HG03342 (cell line): ENCODE measurements at regions not wholly inside any gene's neighbourhood (a gene's known extent, or its start where the extent isn't known, plus 50 kb on each side); places are given as distances from the start of the nearest gene placed in this dataset.

Experiments
- ATAC-seq: cut with Tn5 transposase; IDR thresholded peaks from one replicate; pipeline ENCODE4 v1.9.1; 2021; ENCODE audit warnings: mild to moderate bottlenecking, moderate library complexity; ENCODE audit not compliant: unreplicated experiment

- no peak for ATAC-seq
These were observed 78.0 kb downstream of the ZIC5 start for GRCh38 chr13:99893567-99893966.

- no peak for ATAC-seq
These were observed 78.6 kb downstream of the ZIC5 start for GRCh38 chr13:99892866-99893504.

- no peak for ATAC-seq
These were observed 79.4 kb downstream of the ZIC5 start for GRCh38 chr13:99892196-99892613.

GRCh38 chr13:99886706-99887105, 84.9 kb downstream of the ZIC5 start:
- no peak for ATAC-seq

- ATAC-seq = no peak
These were observed 86.7 kb downstream of the ZIC5 start for GRCh38 chr13:99884913-99885312.

- ATAC-seq = no peak
These were observed 87.8 kb downstream of the ZIC5 start for GRCh38 chr13:99883805-99884204.

- no peak for ATAC-seq
These were observed 92.5 kb downstream of the ZIC5 start for GRCh38 chr13:99878921-99879610.

- ATAC-seq = no peak
These were observed 94.9 kb downstream of the ZIC5 start for GRCh38 chr13:99876651-99877050.

GRCh38 chr13:99875391-99875790, 96.2 kb downstream of the ZIC5 start:
- no peak for ATAC-seq

- ATAC-seq = no peak
These were observed 97.6 kb downstream of the ZIC5 start for GRCh38 chr13:99873832-99874430.

- ATAC-seq = no peak
These were observed 98.4 kb downstream of the ZIC5 start for GRCh38 chr13:99873141-99873540.

GRCh38 chr13:99871249-99871898, 100.2 kb downstream of the ZIC5 start:
- ATAC-seq = no peak

- ATAC-seq = no peak
These were observed 101.0 kb downstream of the ZIC5 start for GRCh38 chr13:99870541-99870940.

GRCh38 chr13:99869830-99870229, 101.7 kb downstream of the ZIC5 start:
- no peak for ATAC-seq

- no peak for ATAC-seq
These were observed 102.8 kb downstream of the ZIC5 start for GRCh38 chr13:99868767-99869166.

- ATAC-seq = no peak
These were observed 103.9 kb downstream of the ZIC5 start for GRCh38 chr13:99867535-99868257.

- ATAC-seq = no peak
These were observed 104.8 kb downstream of the ZIC5 start for GRCh38 chr13:99866781-99867180.

GRCh38 chr13:99865420-99865930, 106.1 kb downstream of the ZIC5 start:
- ATAC-seq = no peak

GRCh38 chr13:99864627-99864990, 107.0 kb downstream of the ZIC5 start:
- no peak for ATAC-seq

- ATAC-seq = no peak
These were observed 107.6 kb downstream of the ZIC5 start for GRCh38 chr13:99863789-99864626.
